Progenitor cell of endocrine pancreas (in vitro differentiated cells): ENCODE measurements at regions not wholly inside any gene's neighbourhood (a gene's known extent, or its start where the extent isn't known, plus 50 kb on each side); places are given as distances from the start of the nearest gene placed in this dataset.

Source experiments
- DNase-seq: peaks from one replicate; pipeline ENCODE4 v3.0.0; 2021; ENCODE audit warnings: low spot score; ENCODE audit not compliant: unreplicated experiment
- H3K27ac Mint-ChIP-seq: 2 replicates; pipeline ENCODE4 v1.8.0; 2021; ENCODE audit warnings: mild to moderate bottlenecking, moderate library complexity, mixed read lengths
- H3K27me3 Mint-ChIP-seq: 2 replicates; pipeline ENCODE4 v1.8.0; 2021; ENCODE audit warnings: mixed read lengths
- H3K36me3 Mint-ChIP-seq: 2 replicates; pipeline ENCODE4 v1.8.0; 2022; ENCODE audit warnings: mixed read lengths; ENCODE audit not compliant: insufficient read depth
- H3K4me1 Mint-ChIP-seq: 2 replicates; pipeline ENCODE4 v1.8.0; 2021; ENCODE audit warnings: low read depth, mixed read lengths
- H3K4me3 Mint-ChIP-seq: 2 replicates; pipeline ENCODE4 v1.8.0; 2021; ENCODE audit warnings: low read depth, mild to moderate bottlenecking, moderate library complexity, mixed read lengths
- H3K9me3 Mint-ChIP-seq: 2 replicates; pipeline ENCODE4 v1.8.0; 2021; ENCODE audit warnings: low read depth, mixed read lengths
- CTCF ChIP-seq: fragments of 200-600 bp; sonication (generic); IDR thresholded peaks from one replicate; pipeline ENCODE4 v1.5.0; 2021; ENCODE audit warnings: antibody characterized with exemption, mild to moderate bottlenecking; ENCODE audit not compliant: unreplicated experiment

- DNase-seq: no peak
- H3K9me3 Mint-ChIP-seq: no peaks in the 10 kb centered on the region
- no peak overlapping the region for H3K27ac Mint-ChIP-seq
These were observed 1508.9 kb downstream of the BRD1 start for GRCh38 chr22:48318575-48319320.

GRCh38 chr22:48318173-48318572 is 1509.5 kb downstream of the BRD1 start:
- TF ChIP-seq CTCF: no peak
- Mint-ChIP-seq H3K4me1 (peaks cover 1% of the 10 kb centered on the region), H3K27me3 (peaks cover 73% of the 10 kb centered on the region), H3K27ac (no peak overlapping the region), H3K36me3 (no peaks in the 10 kb centered on the region), H3K9me3 (no peaks in the 10 kb centered on the region), H3K4me3 (no peak overlapping the region)
- DNase-seq: no peak

More at GRCh38 chr22:48318575-48319320, 1508.9 kb downstream of the BRD1 start:
- TF ChIP-seq CTCF: no peak
- Mint-ChIP-seq H3K4me1 (peaks cover 1% of the 10 kb centered on the region), H3K36me3 (no peaks in the 10 kb centered on the region), H3K27me3 (peaks cover 68% of the 10 kb centered on the region), H3K4me3 (no peak overlapping the region)

- peaks cover 7% of the 10 kb centered on the region for H3K9me3 Mint-ChIP-seq
- H3K4me1 Mint-ChIP-seq: peaks cover 1% of the 10 kb centered on the region
- TF ChIP-seq CTCF: no peak
- H3K36me3 Mint-ChIP-seq: peaks cover 1% of the 10 kb centered on the region
- H3K4me3 Mint-ChIP-seq: no peak overlapping the region
- no peak overlapping the region for H3K27ac Mint-ChIP-seq
- DNase-seq: no peak
- peaks cover 78% of the 10 kb centered on the region for H3K27me3 Mint-ChIP-seq
These were observed 1511.1 kb downstream of the BRD1 start for GRCh38 chr22:48316257-48317250.

- no peak overlapping the region for H3K4me3 Mint-ChIP-seq
- DNase-seq: no peak
- no peak for TF ChIP-seq CTCF
- H3K9me3 Mint-ChIP-seq: peaks cover 7% of the 10 kb centered on the region
- H3K4me1 Mint-ChIP-seq: no peaks in the 10 kb centered on the region
- H3K27me3 Mint-ChIP-seq: peaks cover 75% of the 10 kb centered on the region
- peaks cover 1% of the 10 kb centered on the region for H3K36me3 Mint-ChIP-seq
- no peak overlapping the region for H3K27ac Mint-ChIP-seq
These were observed 1512.0 kb downstream of the BRD1 start for GRCh38 chr22:48315439-48316256.
